Mammary epithelial cell (primary cell): ENCODE measurements at regions not wholly inside any gene's neighbourhood (a gene's known extent, or its start where the extent isn't known, plus 50 kb on each side); places are given as distances from the start of the nearest gene placed in this dataset.

Experiments used
- EZH2 ChIP-seq: IDR thresholded peaks from 2 replicates; pipeline ENCODE4 v1.6.1; 2012; ENCODE audit warnings: low read length, inconsistent platforms, borderline replicate concordance
- TF ChIP-seq, protein P1 (sequence below), 2 donors: IDR thresholded peaks in 1 of 2; conservative IDR thresholded peaks in 1 of 2; 2 replicates each; pipeline ENCODE4 v1.5.1; 2011 to 2012; ENCODE audit warnings: inconsistent platforms in 2 of 2, low read length in 2 of 2, mild to moderate bottlenecking in 2 of 2, control low read depth in 1 of 2, low read depth in 1 of 2; ENCODE audit not compliant: insufficient read depth in 1 of 2; ENCODE audit errors: extremely low read depth in 1 of 2

DNA sequence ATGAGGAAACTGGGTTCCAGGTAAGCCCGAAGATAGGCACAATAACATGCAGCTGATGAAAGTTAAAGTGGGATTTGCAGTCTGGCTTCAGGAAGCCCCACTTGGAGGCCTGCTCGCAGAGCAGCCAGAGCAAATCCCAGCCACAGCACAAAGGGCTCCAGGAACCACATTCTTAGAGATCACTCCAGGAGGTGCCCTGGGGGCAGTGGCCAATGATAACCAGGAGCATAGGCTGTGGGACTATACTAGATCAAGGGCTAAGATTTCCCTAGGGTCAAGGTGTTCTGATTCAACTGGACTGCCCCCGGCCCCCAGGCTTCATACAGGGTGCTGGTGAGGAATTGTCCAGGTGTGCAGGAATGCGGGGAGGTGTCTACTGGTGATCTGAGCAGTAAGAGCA is 133.9 kb upstream of the PTPRT start:
- TF ChIP-seq, protein P1, sequence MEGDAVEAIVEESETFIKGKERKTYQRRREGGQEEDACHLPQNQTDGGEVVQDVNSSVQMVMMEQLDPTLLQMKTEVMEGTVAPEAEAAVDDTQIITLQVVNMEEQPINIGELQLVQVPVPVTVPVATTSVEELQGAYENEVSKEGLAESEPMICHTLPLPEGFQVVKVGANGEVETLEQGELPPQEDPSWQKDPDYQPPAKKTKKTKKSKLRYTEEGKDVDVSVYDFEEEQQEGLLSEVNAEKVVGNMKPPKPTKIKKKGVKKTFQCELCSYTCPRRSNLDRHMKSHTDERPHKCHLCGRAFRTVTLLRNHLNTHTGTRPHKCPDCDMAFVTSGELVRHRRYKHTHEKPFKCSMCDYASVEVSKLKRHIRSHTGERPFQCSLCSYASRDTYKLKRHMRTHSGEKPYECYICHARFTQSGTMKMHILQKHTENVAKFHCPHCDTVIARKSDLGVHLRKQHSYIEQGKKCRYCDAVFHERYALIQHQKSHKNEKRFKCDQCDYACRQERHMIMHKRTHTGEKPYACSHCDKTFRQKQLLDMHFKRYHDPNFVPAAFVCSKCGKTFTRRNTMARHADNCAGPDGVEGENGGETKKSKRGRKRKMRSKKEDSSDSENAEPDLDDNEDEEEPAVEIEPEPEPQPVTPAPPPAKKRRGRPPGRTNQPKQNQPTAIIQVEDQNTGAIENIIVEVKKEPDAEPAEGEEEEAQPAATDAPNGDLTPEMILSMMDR (conservative IDR thresholded peaks at IDR 0.05 in 1 of 2, IDR thresholded peaks at IDR 0.05 in 1 of 2; ENCODE audit: extremely low read depth in 1 of 2, insufficient read depth in 1 of 2, low read depth in 1 of 2, low read length in 2 of 2), result no peak
- no peak for TF ChIP-seq EZH2
